Stimulated activated CD4-positive, alpha-beta T cell treated with anti-CD3 and anti-CD28 coated beads, Interleukin-2, amount 100 ng/mL, for 24 hours (primary cell): ENCODE measurements at regions not wholly inside any gene's neighbourhood (a gene's known extent, or its start where the extent isn't known, plus 50 kb on each side); places are given as distances from the start of the nearest gene placed in this dataset.

Experiments used
- DNase-seq, 2 donors: peaks; one replicate each; pipeline ENCODE4 v3.0.0-alpha.2; 2020

GRCh38 chr17:79441356-79442160, 169.3 kb downstream of the RBFOX3 start:
- DNase-seq: no peak

- DNase-seq: no peak
These were observed 170.6 kb downstream of the RBFOX3 start for GRCh38 chr17:79440251-79440650.

DNA sequence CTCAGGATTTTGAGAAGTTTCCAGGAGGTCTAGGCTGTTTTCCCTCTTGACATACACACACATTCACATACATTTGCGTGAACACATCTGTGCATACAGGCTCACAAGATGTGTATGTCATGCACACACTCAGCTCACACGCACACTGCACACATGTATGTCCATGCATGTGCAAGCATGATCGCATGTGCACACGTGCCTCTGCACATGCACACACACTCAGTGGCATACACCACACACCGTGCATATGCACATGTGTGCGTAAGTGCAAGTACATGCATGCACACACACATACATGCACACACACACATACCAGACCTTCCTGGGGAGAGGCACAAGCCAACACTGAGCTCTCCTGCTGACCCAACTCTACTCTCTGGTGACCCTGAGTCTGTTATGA, 171.4 kb downstream of the RBFOX3 start:
- no peak for DNase-seq

DNA sequence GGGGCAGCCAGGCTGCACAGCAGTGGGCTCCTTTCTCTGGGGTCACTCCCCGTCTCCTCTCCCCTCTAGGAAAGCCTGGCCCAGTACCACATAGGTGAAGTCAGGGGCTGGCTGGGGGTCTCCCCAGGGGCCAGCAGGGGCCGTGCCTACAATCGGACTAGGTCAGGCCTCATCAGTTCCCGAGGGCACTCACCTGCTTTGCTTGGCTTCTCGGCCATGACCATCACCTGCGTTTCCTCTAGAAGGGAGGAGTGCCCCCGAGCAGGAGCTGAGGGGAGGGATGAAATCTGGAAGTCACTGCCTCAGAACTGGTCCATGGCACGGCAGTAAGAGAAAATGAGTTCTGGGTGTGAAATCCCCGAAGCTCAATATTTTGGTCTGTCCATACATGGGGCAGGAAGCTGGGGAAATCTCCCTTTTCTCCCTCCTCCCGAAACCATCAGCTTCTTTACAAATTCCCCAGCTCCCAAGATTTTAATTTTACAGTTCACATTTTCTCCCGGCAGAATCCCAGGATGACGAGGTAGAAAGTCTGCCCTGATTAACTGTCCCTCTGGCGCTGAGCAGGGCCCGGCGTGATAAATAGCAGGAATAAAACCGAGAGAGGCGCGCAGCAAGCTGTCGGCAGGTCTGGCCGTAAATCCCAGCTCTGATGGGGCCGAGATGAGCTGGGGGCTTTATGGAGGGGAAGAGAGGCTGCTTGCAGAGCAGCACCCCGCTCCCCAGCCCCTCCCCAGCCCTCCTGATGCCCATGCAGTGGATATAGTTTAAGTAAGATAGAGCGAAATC, 172.1 kb downstream of the RBFOX3 start:
- no peak for DNase-seq

- DNase-seq: no peak
These were observed 172.8 kb downstream of the RBFOX3 start for GRCh38 chr17:79438058-79438457.

GRCh38 chr17:79437081-79437480, 173.8 kb downstream of the RBFOX3 start:
- DNase-seq: no peak

- DNase-seq: no peak
These were observed 174.9 kb downstream of the RBFOX3 start for GRCh38 chr17:79435962-79436361.

DNA sequence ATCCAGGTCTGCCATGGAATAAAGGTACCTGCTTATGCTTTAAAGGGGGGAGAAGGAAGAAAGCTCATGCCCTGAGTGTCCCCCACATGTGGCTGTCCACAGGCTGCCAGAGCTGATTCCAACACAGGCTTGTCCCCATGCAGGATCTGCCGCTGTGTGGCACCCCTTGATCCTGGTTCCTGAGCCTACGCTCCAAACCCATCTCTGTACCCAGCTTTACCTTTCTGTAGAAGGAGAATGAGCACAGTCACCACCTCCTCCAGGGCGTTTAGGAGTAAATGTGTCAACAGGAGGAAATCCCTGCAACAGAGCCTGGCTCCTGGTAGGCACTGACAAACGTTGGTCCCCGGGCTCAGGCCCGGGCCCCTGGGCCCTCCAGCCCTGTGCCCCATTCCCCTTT, 175.6 kb downstream of the RBFOX3 start:
- no peak for DNase-seq

DNA sequence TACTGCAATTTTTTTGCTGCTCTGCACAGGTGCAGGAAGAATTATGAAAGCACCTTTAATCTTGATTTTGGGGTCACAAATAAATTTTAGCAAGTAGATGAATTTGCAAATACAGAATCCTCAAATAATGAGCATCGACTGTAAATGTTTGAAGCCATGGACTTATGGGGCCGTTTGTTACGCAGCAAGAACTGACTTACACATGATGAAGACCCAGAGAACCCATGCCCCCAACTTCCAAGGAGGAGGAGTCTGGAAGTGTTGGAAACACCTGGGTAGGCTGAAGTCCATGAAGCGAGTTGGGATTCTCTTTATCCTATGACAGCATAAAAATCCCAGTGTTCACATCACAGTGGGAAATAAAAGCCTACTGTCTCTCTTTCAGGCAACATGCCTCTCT, 176.6 kb downstream of the RBFOX3 start:
- DNase-seq: no peak

- no peak for DNase-seq
These were observed 177.5 kb downstream of the RBFOX3 start for GRCh38 chr17:79433379-79433778.

GRCh38 chr17:79431175-79431574, 179.7 kb downstream of the RBFOX3 start:
- no peak for DNase-seq

DNA sequence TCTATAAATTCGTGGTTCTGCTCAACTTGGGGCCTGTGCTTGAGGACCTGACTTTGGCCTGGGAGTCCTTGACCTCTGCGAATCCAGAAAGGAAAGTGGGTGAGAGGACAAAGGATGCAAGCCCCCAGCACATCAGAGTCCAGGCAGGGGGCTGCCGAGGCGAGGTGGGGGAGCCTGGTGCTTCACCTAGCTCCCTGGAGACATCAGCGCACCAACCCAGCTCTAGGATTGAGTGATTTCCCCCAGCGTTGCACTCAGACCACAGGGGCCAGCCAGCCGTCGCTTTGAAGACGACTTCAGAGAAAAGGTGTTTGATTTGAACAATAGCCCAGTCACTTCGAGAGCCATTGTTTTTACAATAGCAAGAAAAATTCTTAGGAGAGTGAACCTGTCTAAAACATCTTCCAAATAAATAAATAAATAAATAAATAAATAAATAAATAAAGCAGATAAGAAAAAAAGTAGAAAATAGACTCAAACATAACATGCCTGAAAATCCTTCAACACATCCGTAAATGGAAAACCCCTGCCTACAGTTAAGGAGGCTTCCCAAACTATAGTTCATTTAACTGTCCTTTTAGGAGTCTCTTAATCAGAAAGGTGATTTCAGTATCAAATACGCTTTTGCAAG, 180.9 kb downstream of the RBFOX3 start:
- DNase-seq: no peak

DNA sequence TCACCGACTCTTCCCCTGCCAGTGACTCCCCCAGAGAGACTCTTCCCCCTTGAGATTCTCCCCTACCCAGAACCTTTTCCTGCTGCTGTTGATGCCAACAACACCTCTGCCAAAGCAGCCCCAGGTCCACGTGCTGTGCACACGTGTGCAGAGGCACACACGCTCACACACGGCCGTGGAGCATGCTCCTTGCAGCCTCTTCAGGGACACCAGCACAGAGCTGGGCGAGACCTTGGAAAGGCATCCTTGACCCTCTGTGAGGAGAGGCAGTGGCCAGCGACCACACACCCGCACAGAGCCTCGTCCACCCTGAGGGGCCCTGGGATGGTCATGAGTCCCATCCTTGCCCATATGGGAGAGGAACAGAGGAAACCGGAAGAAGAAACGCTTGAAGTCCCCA, 181.9 kb downstream of the RBFOX3 start:
- DNase-seq: no peak

DNA sequence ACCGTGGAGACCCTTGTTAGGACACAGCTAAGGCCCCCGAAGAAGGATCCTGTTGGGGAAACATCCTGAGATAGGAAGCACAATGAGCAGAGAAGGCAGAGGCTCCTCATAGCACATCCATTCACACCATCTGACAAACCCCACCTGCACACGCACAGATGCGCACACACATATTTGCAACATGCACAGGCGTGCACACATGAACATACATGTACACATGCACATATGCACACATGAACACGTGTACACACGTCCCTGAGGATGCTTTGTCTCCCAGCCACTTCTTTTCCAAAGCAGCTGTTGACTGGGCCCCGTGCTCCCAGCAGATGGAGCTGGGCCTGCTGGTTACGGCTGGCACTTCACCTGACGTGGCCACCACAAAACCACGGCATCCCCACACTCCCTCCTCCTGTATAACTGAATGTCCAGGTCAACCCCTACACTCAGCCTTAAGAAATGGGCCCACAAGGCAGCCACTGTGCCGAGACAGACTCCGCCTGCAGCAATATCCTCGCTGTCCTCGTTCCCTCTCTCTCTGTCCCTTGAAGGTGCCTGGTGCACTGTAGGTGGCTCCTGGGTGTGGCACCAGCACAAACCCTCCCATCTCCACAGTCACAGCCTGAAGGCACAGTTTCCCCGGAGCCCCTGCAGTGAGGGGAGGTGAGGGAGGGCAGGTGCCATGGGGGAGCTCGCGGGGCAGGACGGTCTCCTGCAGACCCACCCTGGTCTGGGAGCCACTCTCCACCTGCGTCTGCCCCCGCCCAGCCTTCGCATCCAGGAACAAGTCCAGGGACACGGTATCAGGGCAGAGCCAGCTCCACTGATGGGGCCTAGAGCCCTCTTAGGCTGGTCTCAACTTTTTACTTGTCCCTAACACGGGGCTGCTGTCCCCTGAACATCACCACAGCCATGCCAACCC, 183.0 kb downstream of the RBFOX3 start:
- no peak for DNase-seq

DNA sequence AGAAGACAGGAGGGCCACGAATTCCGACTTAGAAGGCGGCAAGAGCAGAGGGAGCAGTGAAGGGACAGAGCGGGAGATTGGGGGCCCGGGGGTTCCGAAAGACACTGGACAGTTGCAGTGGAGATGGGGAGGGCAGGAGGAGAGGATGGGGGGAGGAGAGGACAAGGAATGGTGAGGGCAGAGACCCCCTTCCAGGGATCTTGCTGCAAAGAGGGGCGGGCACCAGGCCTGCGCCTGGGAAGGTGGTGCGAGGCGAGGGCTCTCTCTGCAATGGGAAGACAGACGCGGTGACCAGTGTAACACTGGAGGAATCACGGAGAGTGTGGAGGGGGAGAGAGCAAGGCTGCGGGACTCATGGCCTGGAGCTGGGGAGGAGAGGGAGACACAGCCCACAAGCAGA, 185.2 kb downstream of the RBFOX3 start:
- DNase-seq: no peak

GRCh38 chr17:79424471-79425185, 186.2 kb downstream of the RBFOX3 start:
- no peak for DNase-seq

DNA sequence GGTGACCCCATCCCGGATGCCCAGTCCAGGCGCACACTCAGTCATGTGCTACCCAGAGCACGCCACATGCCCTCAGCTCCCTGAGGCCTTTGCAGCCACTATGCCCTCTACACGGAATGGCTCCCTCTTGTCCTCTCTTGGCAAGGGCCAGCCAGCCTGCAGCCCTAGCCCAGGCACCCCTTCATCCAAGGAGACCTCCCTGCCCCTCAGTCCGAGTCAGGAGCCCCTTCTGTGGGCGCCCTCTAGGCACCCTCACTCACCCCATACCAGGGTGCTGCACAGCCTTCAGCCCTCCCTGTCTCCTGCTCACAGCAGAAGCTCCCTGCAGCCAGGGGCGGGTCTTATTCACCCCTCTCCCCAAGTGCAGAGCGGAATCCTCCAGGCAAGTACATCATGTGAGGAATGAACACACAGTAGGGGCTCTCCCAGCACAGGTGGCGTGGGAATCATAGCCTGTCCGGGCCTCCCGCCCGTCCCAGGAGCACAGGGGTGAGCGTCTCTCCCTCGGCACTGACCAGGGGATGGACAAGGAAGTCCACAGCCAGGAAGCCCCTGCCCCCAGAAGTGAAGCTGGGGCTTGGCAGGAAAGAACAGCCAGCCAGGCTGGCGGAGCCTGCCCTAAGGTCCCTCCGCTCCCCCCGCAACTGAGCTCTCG, 186.9 kb downstream of the RBFOX3 start:
- no peak for DNase-seq

DNA sequence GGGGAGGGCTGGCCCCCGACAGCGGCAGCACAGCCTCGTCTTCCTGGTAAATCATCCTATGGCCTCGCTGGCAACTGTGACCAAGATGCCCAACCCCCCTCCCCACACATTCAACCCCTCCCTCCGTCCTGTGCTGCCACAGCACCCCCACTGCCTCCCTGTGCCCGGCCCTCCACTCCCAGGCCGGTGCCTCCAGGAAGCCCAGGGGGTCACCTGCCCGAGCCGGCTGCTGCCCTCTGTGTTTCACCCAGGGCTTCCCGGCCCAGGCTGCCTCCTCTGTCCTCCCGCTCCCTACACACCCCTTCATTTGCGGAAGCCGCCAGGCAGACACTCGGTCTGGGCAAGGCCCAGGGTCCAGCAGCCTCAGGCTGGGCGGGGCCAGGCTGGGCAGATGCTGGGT, 188.6 kb downstream of the RBFOX3 start:
- DNase-seq: no peak

DNA sequence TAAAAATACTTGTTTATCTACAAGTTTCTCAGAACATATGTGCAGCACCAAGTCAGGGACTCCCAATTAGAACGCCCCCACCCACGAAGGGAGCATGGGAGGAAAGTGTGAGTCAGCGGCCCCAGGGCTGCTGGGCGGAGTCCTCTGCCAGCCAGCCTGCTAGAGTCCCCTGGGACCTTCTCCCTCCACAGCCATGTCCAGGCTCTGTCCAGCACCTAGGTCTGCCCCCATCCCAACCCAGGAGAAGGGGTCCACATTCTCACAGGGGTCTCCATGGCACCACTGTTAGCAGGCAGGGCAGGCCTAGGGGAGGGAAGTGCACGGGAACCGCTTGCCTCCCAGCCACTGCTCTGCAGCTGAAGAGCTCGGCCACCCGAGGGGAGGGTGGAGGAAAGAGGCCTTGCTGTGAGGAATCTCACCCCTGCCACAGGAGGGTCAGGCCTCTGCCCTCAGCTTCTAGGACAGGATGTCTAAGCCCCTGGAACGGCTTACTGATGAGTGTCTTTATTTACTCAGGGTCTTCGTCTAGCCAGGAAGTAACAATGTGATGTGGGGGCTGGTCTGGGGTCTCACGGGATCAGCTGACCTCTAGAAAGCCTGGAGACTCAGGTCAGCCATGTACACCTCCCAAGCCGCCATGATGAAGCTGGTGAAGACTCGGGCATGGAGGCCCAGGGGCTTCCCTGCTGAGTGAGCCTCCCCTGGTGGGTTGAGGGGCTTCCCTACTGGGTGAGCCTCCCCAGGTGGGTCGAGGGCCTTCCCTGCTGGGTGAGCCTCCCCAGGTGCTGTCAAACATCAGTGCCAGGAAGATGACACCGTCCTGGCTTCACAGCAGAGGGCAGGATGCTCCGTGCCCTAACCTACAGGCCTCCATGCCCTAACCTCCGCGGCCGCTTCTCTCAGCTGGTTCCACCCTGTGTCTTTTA, 190.3 kb downstream of the RBFOX3 start:
- peak; percentile 39 to 51 for DNase-seq

- DNase-seq: no peak
These were observed 193.3 kb downstream of the RBFOX3 start for GRCh38 chr17:79417476-79417988.
